HCT116 (cell line): ENCODE measurements at regions not wholly inside any gene's neighbourhood (a gene's known extent, or its start where the extent isn't known, plus 50 kb on each side); places are given as distances from the start of the nearest gene placed in this dataset.

ENCODE experiments used
- ATAC-seq: fragments of 200-7000 bp; cut with Tn5 transposase; 2 replicates; pipeline ENCODE4 v1.9.1; 2020; ENCODE audit warnings: mild to moderate bottlenecking, moderate library complexity
- BruUV-seq: library from RNA; stranded (reverse); fragments of 400-500 nt; replicated peaks from 2 replicates; lab custom pipeline; 2021; lab: Mats Ljungman, UMichigan
- CTCF ChIA-PET: fragments of 300-600 bp; sonication (Branson Sonifier 250); formaldehyde crosslinking; loops from one replicate; lab custom pipeline; 2021; ENCODE audit warnings: antibody characterized with exemption; lab: Charles Lee
- POLR2A ChIA-PET: fragments of 300-600, 350-600 bp; sonication (Branson Sonifier 250); formaldehyde crosslinking; loops from one replicate; lab custom pipeline; 2021; ENCODE audit warnings: antibody characterized with exemption; lab: Charles Lee
- RAD21 ChIA-PET, 2 experiments: fragments of 300-600 bp; sonication (Branson Sonifier 250); formaldehyde crosslinking; loops; one replicate each; lab custom pipeline; 2023; ENCODE audit warnings: low total read pairs in 2 of 2; ENCODE audit not compliant: uncharacterized antibody in 2 of 2, unreplicated experiment in 2 of 2, low non-redundant PET in 1 of 2; lab: Charles Lee
- DNase-seq: peaks from one replicate; pipeline ENCODE4 v3.0.0-alpha.2; 2010; ENCODE audit warnings: low read depth, low spot score
- H2AFZ ChIP-seq: fragments of 200-600 bp; shearing (Covaris generic), sonication (generic); 2 replicates; pipeline ENCODE4 v1.6.1; 2017; ENCODE audit warnings: low read depth, mixed run types, mixed read lengths, antibody characterized with exemption, low read length; ENCODE audit not compliant: poor library complexity, severe bottlenecking
- H3K27ac ChIP-seq: 2 replicates; pipeline ENCODE4 v1.5.1; 2012; ENCODE audit warnings: low read depth, low read length
- H3K27me3 ChIP-seq: fragments of 200-600 bp; sonication (generic); 2 replicates; pipeline ENCODE4 v1.6.1; 2016; ENCODE audit warnings: mixed run types, low read length, mixed read lengths; ENCODE audit not compliant: insufficient read depth
- H3K36me3 ChIP-seq, 2 experiments: fragments of 200-500 bp in 1 of 2; fragments of 200-600 bp in 1 of 2; sonication (Bioruptor generic) in 1 of 2; sonication (generic) in 1 of 2; 2 replicates each; pipeline versions ENCODE4 v1.5.1 to v1.6.1; 2014 to 2016; ENCODE audit warnings: low read length in 2 of 2, inconsistent platforms in 1 of 2, mixed read lengths in 1 of 2, mixed run types in 1 of 2; ENCODE audit not compliant: insufficient read depth in 2 of 2, control insufficient read depth in 1 of 2
- H3K4me1 ChIP-seq, 2 experiments: fragments of 200-600 bp in 1 of 2; sonication (generic) in 1 of 2; 2 replicates each; pipeline versions ENCODE4 v1.5.1 to v1.6.1; 2012 to 2017; ENCODE audit warnings: low read length in 2 of 2, inconsistent platforms in 1 of 2, mild to moderate bottlenecking in 1 of 2, mixed read lengths in 1 of 2, mixed run types in 1 of 2, moderate library complexity in 1 of 2; ENCODE audit not compliant: insufficient read depth in 2 of 2, control insufficient read depth in 1 of 2
- H3K4me2 ChIP-seq: fragments of 200-600 bp; sonication (generic); 2 replicates; pipeline ENCODE4 v1.6.1; 2017; ENCODE audit warnings: mixed run types, low read length, mixed read lengths
- H3K4me3 ChIP-seq, 2 experiments: fragments of 200-600 bp in 1 of 2; sonication (generic) in 1 of 2; replicated peaks in 1 of 2; 2 replicates each; pipeline ENCODE4 v1.5.1; 2011 to 2016; ENCODE audit warnings: low read length in 2 of 2, control low read depth in 1 of 2, low read depth in 1 of 2, mild to moderate bottlenecking in 1 of 2, mixed read lengths in 1 of 2, mixed run types in 1 of 2
- H3K79me2 ChIP-seq: fragments of 200-600 bp; sonication (generic); 2 replicates; pipeline ENCODE4 v1.6.1; 2017; ENCODE audit warnings: mild to moderate bottlenecking, mixed run types, low read length, moderate library complexity, mixed read lengths; ENCODE audit not compliant: insufficient read depth
- H3K9ac ChIP-seq: fragments of 200-600 bp; sonication (generic); 2 replicates; pipeline ENCODE4 v1.6.1; 2016; ENCODE audit warnings: low read length, mixed read lengths
- H3K9me2 ChIP-seq: fragments of 200-600 bp; sonication (generic), shearing (Covaris generic); 2 replicates; pipeline ENCODE4 v1.6.1; 2017; ENCODE audit warnings: mixed run types, mild to moderate bottlenecking, moderate library complexity; ENCODE audit not compliant: insufficient read depth
- H3K9me3 ChIP-seq, 2 experiments: fragments of 200-500 bp in 1 of 2; fragments of 200-600 bp in 1 of 2; sonication (Bioruptor generic) in 1 of 2; sonication (generic) in 1 of 2; 2 replicates each; pipeline ENCODE4 v1.6.1; 2014 to 2017; ENCODE audit warnings: low read length in 2 of 2, mixed read lengths in 2 of 2, inconsistent platforms in 1 of 2, low read depth in 1 of 2, mild to moderate bottlenecking in 1 of 2, mixed run types in 1 of 2, moderate library complexity in 1 of 2; ENCODE audit not compliant: control insufficient read depth in 1 of 2, insufficient read depth in 1 of 2
- H4K20me1 ChIP-seq: fragments of 200-600 bp; sonication (generic), shearing (Covaris generic); 2 replicates; pipeline ENCODE4 v1.6.1; 2017; ENCODE audit warnings: mixed run types, mild to moderate bottlenecking, moderate library complexity; ENCODE audit not compliant: insufficient read depth
- ATF3 ChIP-seq: IDR thresholded peaks from 2 replicates; pipeline ENCODE4 v1.6.1; 2012
- CEBPB ChIP-seq: IDR thresholded peaks from 2 replicates; pipeline ENCODE4 v1.6.1; 2012; ENCODE audit warnings: low read depth
- EGR1 ChIP-seq: IDR thresholded peaks from 2 replicates; pipeline ENCODE4 v1.6.1; 2012; ENCODE audit warnings: low read depth
- ELF1 ChIP-seq: IDR thresholded peaks from 2 replicates; pipeline ENCODE4 v1.6.1; 2012; ENCODE audit warnings: low read depth, borderline replicate concordance
- EZH2phosphoT487 ChIP-seq: fragments of 200-600 bp; IDR thresholded peaks from 2 replicates; pipeline ENCODE4 v1.6.1; 2018; ENCODE audit warnings: antibody characterized with exemption, borderline replicate concordance
- FOSL1 ChIP-seq: IDR thresholded peaks from 2 replicates; pipeline ENCODE4 v1.6.1; 2012; ENCODE audit warnings: low read depth
- JUND ChIP-seq: IDR thresholded peaks from 2 replicates; pipeline ENCODE4 v1.6.1; 2012
- MAX ChIP-seq: IDR thresholded peaks from 2 replicates; pipeline ENCODE4 v1.6.1; 2012
- POLR2A ChIP-seq: IDR thresholded peaks from 2 replicates; pipeline ENCODE4 v1.7.0; 2011; ENCODE audit warnings: borderline replicate concordance; ENCODE audit not compliant: insufficient read depth, insufficient read length; ENCODE audit errors: extremely low read depth
- POLR2AphosphoS5 ChIP-seq: IDR thresholded peaks from 2 replicates; pipeline ENCODE4 v1.6.1; 2011; ENCODE audit warnings: mild to moderate bottlenecking, low read depth, low read length, moderate library complexity
- RAD21 ChIP-seq: IDR thresholded peaks from 2 replicates; pipeline ENCODE4 v1.6.1; 2012; ENCODE audit warnings: low read depth, mild to moderate bottlenecking
- REST ChIP-seq: IDR thresholded peaks from 2 replicates; pipeline ENCODE4 v1.6.1; 2012; ENCODE audit warnings: low read depth
- SRF ChIP-seq: IDR thresholded peaks from 2 replicates; pipeline ENCODE4 v1.6.1; 2012; ENCODE audit warnings: low read depth
- YY1 ChIP-seq: IDR thresholded peaks from 2 replicates; pipeline ENCODE4 v1.6.1; 2011; ENCODE audit warnings: low read length, low read depth, moderate library complexity, mild to moderate bottlenecking; ENCODE audit not compliant: insufficient replicate concordance; ENCODE audit errors: extremely low read depth
- ZBTB33 ChIP-seq: IDR thresholded peaks from 2 replicates; pipeline ENCODE4 v1.6.1; 2011; ENCODE audit warnings: mild to moderate bottlenecking, low read length, moderate library complexity; ENCODE audit not compliant: insufficient replicate concordance; ENCODE audit errors: extremely low read depth
- ZNF274 ChIP-seq: fragments of 200-500 bp; sonication (Bioruptor generic); IDR thresholded peaks from 2 replicates; pipeline ENCODE4 v1.6.1; 2014; ENCODE audit warnings: mild to moderate bottlenecking, low read depth, low read length, inconsistent platforms
- intact Hi-C: fragments of 100-400 bp; cut with micrococcal nuclease; formaldehyde crosslinking; loops from 2 replicates; pipeline ENCODE4 v1.10.0; 2022

GRCh38 chr14:42319996-42320395, 713.3 kb downstream of the LRFN5 start:
- CTCF ChIA-PET: no interaction called here
- H2AFZ ChIP-seq: no peak overlapping the region
- POLR2A ChIA-PET: no interaction called here
- intact Hi-C loops: no loop called here
- DNase-seq (no peak), ATAC-seq (no peak)
- BruUV-seq: no TSS peak
- H3K4me3 ChIP-seq: no peak overlapping the region
- no peaks in the 10 kb centered on the region for H3K27me3 ChIP-seq
- H3K9me3 ChIP-seq: peaks cover 3 to 5% of the 10 kb centered on the region in 2 experiments; a peak in 1 of 4 replicates
- TF ChIP-seq POLR2A (no peak), FOSL1 (no peak), EGR1 (no peak), MAX (no peak), RAD21 (no peak), JUND (no peak), YY1 (no peak)
- H3K27ac ChIP-seq: no peak overlapping the region
- no peaks in the 10 kb centered on the region for H3K36me3 ChIP-seq
- H3K4me2 ChIP-seq: no peak overlapping the region
- no peak overlapping the region for H3K9ac ChIP-seq
- no peaks in the 10 kb centered on the region for H3K4me1 ChIP-seq
- H3K9me2 ChIP-seq: no peaks in the 10 kb centered on the region
- H3K79me2 ChIP-seq: no peaks in the 10 kb centered on the region
- RAD21 ChIA-PET: no interaction called here
- H4K20me1 ChIP-seq: no peaks in the 10 kb centered on the region

GRCh38 chr14:42316693-42317092, 710.0 kb downstream of the LRFN5 start:
- no peak overlapping the region for H3K4me2 ChIP-seq
- no peaks in the 10 kb centered on the region for H3K36me3 ChIP-seq
- DNase-seq: no peak
- RAD21 ChIA-PET: no interaction called here
- no peak for ATAC-seq
- intact Hi-C loops: no loop called here
- CTCF ChIA-PET: no interaction called here
- H3K9me2 ChIP-seq: no peaks in the 10 kb centered on the region
- H3K27ac ChIP-seq: no peak overlapping the region
- H3K9ac ChIP-seq: no peak overlapping the region
- peaks cover 0 to 10% of the 10 kb centered on the region in 2 experiments; a peak in 2 of 4 replicates for H3K9me3 ChIP-seq
- POLR2A ChIA-PET: no interaction called here
- no peaks in the 10 kb centered on the region for H3K27me3 ChIP-seq
- H2AFZ ChIP-seq: no peak overlapping the region
- H3K4me3 ChIP-seq: no peak overlapping the region
- H4K20me1 ChIP-seq: no peaks in the 10 kb centered on the region
- no TSS peak for BruUV-seq
- H3K4me1 ChIP-seq: no peaks in the 10 kb centered on the region
- H3K79me2 ChIP-seq: no peaks in the 10 kb centered on the region
- TF ChIP-seq POLR2AphosphoS5 (no peak), ZNF274 (no peak), REST (no peak), CEBPB (no peak), ATF3 (no peak), SRF (no peak), ELF1 (no peak), EZH2phosphoT487 (no peak), ZBTB33 (no peak), EGR1 (no peak), MAX (no peak), FOSL1 (no peak), JUND (no peak)
